H1 (cell line): ENCODE measurements at regions not wholly inside any gene's neighbourhood (a gene's known extent, or its start where the extent isn't known, plus 50 kb on each side); places are given as distances from the start of the nearest gene placed in this dataset.

Experiments used
- CTCF ChIA-PET: fragments of 300-600 bp; sonication (Branson Sonifier 250); formaldehyde crosslinking; loops from one replicate; lab custom pipeline; 2021; ENCODE audit not compliant: partially characterized antibody; lab: Charles Lee
- POLR2A ChIA-PET: fragments of 300-600 bp; sonication (Branson Sonifier 250); formaldehyde crosslinking; loops from one replicate; lab custom pipeline; 2021; ENCODE audit warnings: inconsistent platforms; ENCODE audit not compliant: partially characterized antibody; lab: Charles Lee
- DNase-seq, 2 experiments: peaks; one replicate each; pipeline versions ENCODE4 v3.0.0 to v3.0.0-alpha.2; 2010 to 2022; ENCODE audit warnings: low spot score in 2 of 2, low read depth in 1 of 2, mixed read lengths in 1 of 2
- FAIRE-seq: peaks from 2 replicates; lab custom pipeline; 2011; peaks lifted over from hg19 to GRCh38; lab: Jason Lieb, UNC
- H2AFZ ChIP-seq: 2 replicates; pipeline ENCODE4 v1.8.1; 2012; ENCODE audit warnings: low read length, inconsistent platforms
- H2AK5ac ChIP-seq: 2 replicates; pipeline ENCODE4 v1.6.1; 2013; ENCODE audit warnings: low read depth, low read length
- H2BK120ac ChIP-seq: replicated peaks from 2 replicates; pipeline ENCODE3; 2013; ENCODE audit warnings: low read depth, low read length, inconsistent platforms
- H2BK12ac ChIP-seq: 2 replicates; pipeline ENCODE4 v1.6.1; 2013; ENCODE audit warnings: low read depth, low read length
- H2BK15ac ChIP-seq: 2 replicates; pipeline ENCODE4 v1.6.1; 2013; ENCODE audit warnings: low read length
- H2BK20ac ChIP-seq: 2 replicates; pipeline ENCODE4 v1.6.1; 2013; ENCODE audit warnings: low read length
- H2BK5ac ChIP-seq: 2 replicates; pipeline ENCODE4 v1.6.1; 2013; ENCODE audit warnings: low read depth, low read length
- H3K14ac ChIP-seq: 2 replicates; pipeline ENCODE4 v1.6.1; 2013; ENCODE audit warnings: inconsistent platforms; ENCODE audit not compliant: insufficient read length
- H3K18ac ChIP-seq: 2 replicates; pipeline ENCODE4 v1.6.1; 2013; ENCODE audit warnings: low read length; ENCODE audit errors: extremely low read depth
- H3K23ac ChIP-seq: 2 replicates; pipeline ENCODE4 v1.6.1; 2013; ENCODE audit warnings: inconsistent platforms; ENCODE audit not compliant: insufficient read length
- H3K23me2 ChIP-seq: 2 replicates; pipeline ENCODE4 v1.6.1; 2013; ENCODE audit warnings: low read depth, low read length
- H3K27ac ChIP-seq: 2 replicates; pipeline ENCODE4 v1.6.1; 2011; ENCODE audit warnings: low read depth, low read length, inconsistent platforms
- H3K27me3 ChIP-seq, 4 experiments: replicated peaks in 1 of 4; 1 replicate in 1 of 4; 2 replicates in 3 of 4; pipeline versions ENCODE4 v1.6.1 to v1.8.1; 2011 to 2013; ENCODE audit warnings: low read length in 3 of 4, mild to moderate bottlenecking in 3 of 4, inconsistent platforms in 2 of 4, mixed read lengths in 2 of 4, moderate library complexity in 1 of 4; ENCODE audit not compliant: control insufficient read depth in 3 of 4, insufficient read depth in 3 of 4; ENCODE audit errors: extremely low read depth in 1 of 4
- H3K36me3 ChIP-seq, 4 experiments: 2 replicates each; pipeline versions ENCODE4 v1.6.1 to v1.8.1; 2011 to 2013; ENCODE audit warnings: mild to moderate bottlenecking in 4 of 4, low read length in 3 of 4, moderate library complexity in 2 of 4, control low read depth in 1 of 4, inconsistent platforms in 1 of 4; ENCODE audit not compliant: insufficient read depth in 4 of 4, control insufficient read depth in 2 of 4
- H3K4ac ChIP-seq: replicated peaks from 2 replicates; pipeline ENCODE3; 2013; ENCODE audit warnings: low read length, low read depth, mixed read lengths, inconsistent platforms; ENCODE audit not compliant: insufficient read length
- H3K4me1 ChIP-seq, 4 experiments: replicated peaks in 1 of 4; 1 replicate in 1 of 4; 2 replicates in 3 of 4; pipeline versions ENCODE4 v1.6.1 to v1.8.1; 2011 to 2013; ENCODE audit warnings: low read length in 3 of 4, inconsistent platforms in 2 of 4, mixed read lengths in 1 of 4; ENCODE audit not compliant: insufficient read depth in 4 of 4, control insufficient read depth in 3 of 4
- H3K4me2 ChIP-seq, 2 experiments: 2 replicates each; pipeline versions ENCODE4 v1.6.1 to v1.8.1; 2011 to 2013; ENCODE audit warnings: low read depth in 2 of 2, low read length in 2 of 2, control low read depth in 1 of 2, inconsistent platforms in 1 of 2, mild to moderate bottlenecking in 1 of 2; ENCODE audit not compliant: insufficient read depth in 1 of 2
- H3K4me3 ChIP-seq, 4 experiments: fragments of 200-600, 300-600 bp in 1 of 4; sonication (generic), shearing (Covaris generic), sonication (Bioruptor Twin) in 1 of 4; 2 replicates each; pipeline versions ENCODE4 v1.5.1 to v1.8.1; 2011 to 2016; ENCODE audit warnings: low read length in 4 of 4, low read depth in 3 of 4, control low read depth in 2 of 4, inconsistent platforms in 2 of 4, mild to moderate bottlenecking in 2 of 4, mixed read lengths in 1 of 4, moderate library complexity in 1 of 4; ENCODE audit not compliant: insufficient read depth in 2 of 4; ENCODE audit errors: extremely low read depth in 1 of 4
- H3K56ac ChIP-seq: replicated peaks from 2 replicates; pipeline ENCODE3; 2013; ENCODE audit warnings: low read depth, mild to moderate bottlenecking, mixed read lengths, low read length, inconsistent platforms; ENCODE audit not compliant: insufficient read length
- H3K79me1 ChIP-seq: 2 replicates; pipeline ENCODE4 v1.6.1; 2013; ENCODE audit warnings: low read depth, low read length, control low read depth
- H3K79me2 ChIP-seq, 2 experiments: 2 replicates each; pipeline versions ENCODE4 v1.6.1 to v1.8.1; 2012 to 2013; ENCODE audit warnings: low read length in 2 of 2, mild to moderate bottlenecking in 2 of 2, inconsistent platforms in 1 of 2; ENCODE audit not compliant: insufficient read depth in 2 of 2, control insufficient read depth in 1 of 2
- H3K9ac ChIP-seq, 4 experiments: replicated peaks in 1 of 4; 1 replicate in 1 of 4; 2 replicates in 3 of 4; pipeline versions ENCODE4 v1.6.1 to v1.8.1; 2011 to 2013; ENCODE audit warnings: low read depth in 3 of 4, low read length in 3 of 4, control low read depth in 2 of 4, mild to moderate bottlenecking in 2 of 4, moderate library complexity in 2 of 4, inconsistent platforms in 1 of 4; ENCODE audit errors: extremely low read depth in 1 of 4
- H3K9me3 ChIP-seq, 2 experiments: 2 replicates each; pipeline versions ENCODE4 v1.6.1 to v1.8.1; 2012 to 2013; ENCODE audit warnings: mild to moderate bottlenecking in 2 of 2, moderate library complexity in 2 of 2, control low read depth in 1 of 2, inconsistent platforms in 1 of 2, low read depth in 1 of 2, low read length in 1 of 2, mixed read lengths in 1 of 2; ENCODE audit not compliant: insufficient read depth in 2 of 2
- H4K20me1 ChIP-seq, 2 experiments: replicated peaks in 1 of 2; 2 replicates each; pipeline versions ENCODE3 to v1.8.1; 2011 to 2013; ENCODE audit warnings: inconsistent platforms in 2 of 2, low read length in 2 of 2, mild to moderate bottlenecking in 1 of 2; ENCODE audit not compliant: insufficient read depth in 2 of 2, control insufficient read depth in 1 of 2
- H4K5ac ChIP-seq: 2 replicates; pipeline ENCODE4 v1.6.1; 2013; ENCODE audit warnings: low read length, low read depth, mixed read lengths, inconsistent platforms; ENCODE audit not compliant: insufficient read length
- H4K8ac ChIP-seq: 2 replicates; pipeline ENCODE4 v1.8.0; 2013; ENCODE audit warnings: mild to moderate bottlenecking, moderate library complexity, low read length, inconsistent platforms; ENCODE audit not compliant: insufficient read depth; ENCODE audit errors: extremely low read depth
- H4K91ac ChIP-seq: replicated peaks from 2 replicates; pipeline ENCODE3; 2013; ENCODE audit warnings: low read length, mixed read lengths, inconsistent platforms; ENCODE audit not compliant: insufficient read length
- BCL11A ChIP-seq, 2 experiments: IDR thresholded peaks; one replicate each; pipeline ENCODE4 v1.6.1; 2011; ENCODE audit warnings: low read depth in 2 of 2, low read length in 2 of 2, mild to moderate bottlenecking in 2 of 2
- CBX8 ChIP-seq: fragments of 300-800, 300-1000 bp; sonication (generic); IDR thresholded peaks from 2 replicates; pipeline ENCODE4 v1.7.1; 2016; ENCODE audit warnings: low read depth, low read length, borderline replicate concordance
- CHD1 ChIP-seq: IDR thresholded peaks from 2 replicates; pipeline ENCODE4 v1.6.1; 2012; ENCODE audit warnings: low read depth, low read length, improper control_type of control experiment
- CREB1 ChIP-seq: IDR thresholded peaks from 2 replicates; pipeline ENCODE4 v1.6.1; 2012; ENCODE audit warnings: inconsistent platforms
- GABPA ChIP-seq: IDR thresholded peaks from 2 replicates; pipeline ENCODE4 v1.6.1; 2011; ENCODE audit warnings: mild to moderate bottlenecking, low read length, moderate library complexity, borderline replicate concordance; ENCODE audit not compliant: insufficient read depth
- KDM1A ChIP-seq: fragments of 200-600, 300-600 bp; sonication (generic); IDR thresholded peaks from 2 replicates; pipeline ENCODE4 v1.7.1; 2016; ENCODE audit warnings: mild to moderate bottlenecking, low read length, borderline replicate concordance
- NANOG ChIP-seq: IDR thresholded peaks from 2 replicates; pipeline ENCODE4 v1.6.1; 2011; ENCODE audit warnings: low read length, low read depth, mild to moderate bottlenecking, inconsistent platforms; ENCODE audit not compliant: insufficient read depth, poor library complexity, severe bottlenecking
- PHF8 ChIP-seq: fragments of 200-600 bp; sonication (generic); conservative IDR thresholded peaks from 2 replicates; pipeline ENCODE4 v1.7.1; 2012; ENCODE audit warnings: low read depth, mild to moderate bottlenecking, inconsistent platforms, low read length, moderate library complexity
- POLR2AphosphoS5 ChIP-seq: IDR thresholded peaks from 2 replicates; pipeline ENCODE4 v1.6.1; 2011; ENCODE audit warnings: low read depth, low read length
- POU5F1 ChIP-seq: IDR thresholded peaks from 2 replicates; pipeline ENCODE4 v1.6.1; 2011; ENCODE audit warnings: low read depth, mild to moderate bottlenecking, low read length, moderate library complexity
- RAD21 ChIP-seq, 2 experiments: IDR thresholded peaks in 1 of 2; conservative IDR thresholded peaks in 1 of 2; 2 replicates each; pipeline ENCODE4 v1.6.1; 2011; ENCODE audit warnings: low read depth in 2 of 2, low read length in 2 of 2, improper control_type of control experiment in 1 of 2, inconsistent platforms in 1 of 2, mild to moderate bottlenecking in 1 of 2, moderate library complexity in 1 of 2
- RFX5 ChIP-seq: IDR thresholded peaks from 2 replicates; pipeline ENCODE4 v1.6.1; 2011; ENCODE audit warnings: low read depth, low read length, improper control_type of control experiment, borderline replicate concordance
- SP1 ChIP-seq: IDR thresholded peaks from 2 replicates; pipeline ENCODE4 v1.6.1; 2011; ENCODE audit warnings: low read depth, low read length
- WGBS, 2 experiments: shearing (Covaris generic) in 1 of 2; methylation state at CpG; one replicate each; pipeline versions ENCODE4 v1.1.6 to v1.1.7; 2013 to 2015; ENCODE audit warnings: low lambda C conversion rate in 2 of 2, mixed read lengths in 2 of 2, inconsistent platforms in 1 of 2, low coverage in 1 of 2, missing lambda C conversion rate in 1 of 2; ENCODE audit not compliant: insufficient replicate concordance in 2 of 2, insufficient coverage in 1 of 2, insufficient read length in 1 of 2; ENCODE audit errors: extremely low coverage in 1 of 2, missing lambda C conversion rate in 1 of 2; 5-methylcytosine and 5-hydroxymethylcytosine counted together

DNA sequence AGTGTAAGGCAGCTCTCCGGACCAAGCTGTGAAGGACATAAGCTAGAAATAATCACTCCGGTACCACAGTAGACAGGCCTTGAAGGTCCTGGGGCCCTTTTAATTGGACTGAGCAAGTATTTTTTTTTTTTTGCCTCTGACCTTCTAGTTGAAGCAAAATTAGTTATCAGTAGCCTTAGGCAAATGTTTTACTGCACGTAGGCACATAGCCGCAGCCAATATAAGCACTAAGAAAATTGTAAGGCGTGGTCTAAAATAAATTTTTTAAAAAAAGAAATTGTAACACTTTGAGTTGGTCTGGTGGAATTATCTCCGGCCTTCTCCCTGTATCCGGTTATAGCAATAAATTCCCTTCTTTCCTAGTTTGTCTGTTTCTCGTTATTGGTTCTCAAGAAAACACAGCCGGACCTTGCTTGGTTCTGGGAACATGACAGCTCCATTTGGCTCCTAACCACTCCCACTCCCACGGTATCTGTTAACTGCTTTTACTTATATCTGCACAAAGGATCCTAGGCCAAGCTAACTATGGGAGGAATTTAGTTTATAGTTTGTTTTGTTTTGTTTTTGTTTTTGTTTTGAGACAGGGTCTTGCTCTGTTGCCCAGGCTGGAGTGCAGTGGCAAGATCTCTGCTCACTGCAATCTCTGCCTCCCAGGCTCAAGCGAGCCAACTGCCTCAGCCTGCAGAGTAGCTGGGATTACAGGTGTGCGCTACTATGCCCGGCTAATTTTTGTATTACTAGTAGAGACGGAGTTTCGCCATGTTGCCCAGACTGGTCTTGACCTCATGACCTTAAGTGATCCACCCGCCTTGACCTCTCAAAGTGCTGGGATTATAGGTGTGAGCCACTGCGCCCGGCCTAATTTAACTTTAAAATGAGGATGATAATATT, 124.4 kb upstream of the KIF5B start:
- H3K4ac ChIP-seq = no peak overlapping the region
- no peak overlapping the region for H2AK5ac ChIP-seq
- CTCF ChIA-PET = interaction anchor here (0.6 to 2.6 kb wide), 2 partner anchors 30 to 531 kb away, joined by 5 to 8 read pairs; no protein-coding TSS in a partner anchor
- no peaks in the 10 kb centered on the region for H4K20me1 ChIP-seq
- H3K18ac ChIP-seq = no peak overlapping the region
- no peak for FAIRE-seq
- H3K36me3 ChIP-seq = no peaks in the 10 kb centered on the region
- H3K23ac ChIP-seq = no peak overlapping the region
- POLR2A ChIA-PET = interaction anchor here (0.7 kb wide), 2 partner anchors 165 to 203 kb away, joined by 3 to 5 read pairs; no protein-coding TSS in a partner anchor
- no peaks in the 10 kb centered on the region for H3K4me1 ChIP-seq
- no peak overlapping the region for H3K56ac ChIP-seq
- no peak overlapping the region for H2AFZ ChIP-seq
- H2BK20ac ChIP-seq = no peak overlapping the region
- H3K4me3 ChIP-seq = no peak overlapping the region
- no peak overlapping the region for H2BK15ac ChIP-seq
- no peaks in the 10 kb centered on the region for H3K23me2 ChIP-seq
- no peak overlapping the region; a peak in 1 of 7 replicates for H3K9ac ChIP-seq
- no peak overlapping the region for H3K27ac ChIP-seq
- H3K4me2 ChIP-seq = no peak overlapping the region
- H3K9me3 ChIP-seq = no peaks in the 10 kb centered on the region
- no peak overlapping the region for H2BK12ac ChIP-seq
- H4K5ac ChIP-seq = no peak overlapping the region
- H3K79me1 ChIP-seq = no peaks in the 10 kb centered on the region
- 90% methylated on average over 18 of the region's 18 CpGs; no CpG with 5 or more reads in 1 of the 2 experiments for WGBS, 2 experiments
- H4K91ac ChIP-seq = no peak overlapping the region
- no peaks in the 10 kb centered on the region for H3K27me3 ChIP-seq
- no peak overlapping the region for H2BK5ac ChIP-seq
- H4K8ac ChIP-seq = no peak overlapping the region
- no peak for DNase-seq
- no peak overlapping the region for H2BK120ac ChIP-seq
- no peaks in the 10 kb centered on the region for H3K79me2 ChIP-seq
- H3K14ac ChIP-seq = no peak overlapping the region
- TF ChIP-seq CBX8 (no peak), RAD21 (IDR thresholded peaks at IDR 0.05 in 1 of 2, conservative IDR thresholded peaks at IDR 0.05 in 1 of 2; ENCODE audit: low read depth in 2 of 2, low read length in 2 of 2) (no peak), PHF8 (no peak), CHD1 (no peak), BCL11A (IDR thresholded peaks at IDR 0.05; ENCODE audit: low read depth in 2 of 2, low read length in 2 of 2) (no peak), RFX5 (no peak), POLR2AphosphoS5 (no peak), POU5F1 (no peak), CREB1 (no peak), KDM1A (no peak), NANOG (no peak), GABPA (no peak), SP1 (no peak)
